GM12875 (cell line): ENCODE measurements at regions not wholly inside any gene's neighbourhood (a gene's known extent, or its start where the extent isn't known, plus 50 kb on each side); places are given as distances from the start of the nearest gene placed in this dataset.

ENCODE experiments used
- H3K4me3 ChIP-seq: one replicate; pipeline ENCODE4 v1.5.1; 2011; ENCODE audit warnings: low read depth, low read length, control low read depth
- CTCF ChIP-seq: IDR thresholded peaks from 2 replicates; pipeline ENCODE4 v1.5.1; 2011; ENCODE audit warnings: low read depth, mild to moderate bottlenecking, control low read depth, inconsistent platforms, low read length, moderate library complexity, borderline replicate concordance; ENCODE audit not compliant: insufficient read depth

GRCh38 chr13:82687884-82688283 lies 1194.4 kb downstream of the SLITRK1 start:
- H3K4me3 ChIP-seq, result no peak overlapping the region
- no peak for TF ChIP-seq CTCF

- no peak overlapping the region for H3K4me3 ChIP-seq
- no peak for TF ChIP-seq CTCF
These were observed 1200.7 kb downstream of the SLITRK1 start for GRCh38 chr13:82681535-82681934.

GRCh38 chr13:82678052-82678451 lies 1204.2 kb downstream of the SLITRK1 start:
- no peak for TF ChIP-seq CTCF
- no peak overlapping the region for H3K4me3 ChIP-seq

GRCh38 chr13:82675024-82675423 lies 1207.2 kb downstream of the SLITRK1 start:
- H3K4me3 ChIP-seq, result no peak overlapping the region
- TF ChIP-seq CTCF, result no peak

- no peak for TF ChIP-seq CTCF
- H3K4me3 ChIP-seq, result no peak overlapping the region
These were observed 1207.7 kb downstream of the SLITRK1 start for GRCh38 chr13:82674546-82674945.

GRCh38 chr13:82672248-82672647 lies 1210.0 kb downstream of the SLITRK1 start:
- no peak overlapping the region for H3K4me3 ChIP-seq
- TF ChIP-seq CTCF, result no peak

- TF ChIP-seq CTCF, result no peak
- no peak overlapping the region for H3K4me3 ChIP-seq
These were observed 1218.1 kb downstream of the SLITRK1 start for GRCh38 chr13:82664183-82664582.
